Peyer's patch (tissue), 4 donors: ENCODE measurements at regions not wholly inside any gene's neighbourhood (a gene's known extent, or its start where the extent isn't known, plus 50 kb on each side); places are given as distances from the start of the nearest gene placed in this dataset.

Experiments
- DNase-seq, 3 donors: peaks; one replicate each; pipeline ENCODE4 v3.0.0-alpha.2; 2017 to 2019
- H3K27ac ChIP-seq, 4 donors: fragments of 200-600 bp; sonication (generic); one replicate each; pipeline ENCODE4 v1.5.1; 2016 to 2019
- H3K27me3 ChIP-seq, 2 donors: fragments of 200-600 bp; sonication (generic); one replicate each; pipeline ENCODE4 v1.5.1; 2019
- H3K36me3 ChIP-seq, 3 donors: fragments of 200-600 bp; sonication (generic); one replicate each; pipeline ENCODE4 v1.5.1; 2016 to 2019
- H3K4me1 ChIP-seq, 4 donors: fragments of 200-600 bp; sonication (generic); one replicate each; pipeline ENCODE4 v1.5.1; 2016 to 2019
- H3K4me3 ChIP-seq, 4 donors: fragments of 200-600 bp; sonication (generic); 1 replicate in 3 of 4; 2 replicates in 1 of 4; pipeline ENCODE4 v1.5.1; 2016 to 2019; ENCODE audit warnings: mild to moderate bottlenecking in 1 of 4
- H3K9me3 ChIP-seq, 4 donors: fragments of 200-600 bp; sonication (generic); one replicate each; pipeline ENCODE4 v1.5.1; 2016 to 2019; ENCODE audit warnings: mild to moderate bottlenecking in 1 of 4
- POLR2A ChIP-seq, 2 donors: fragments of 450-650 bp; IDR thresholded peaks; one replicate each; pipeline ENCODE4 v1.5.1; 2017; ENCODE audit warnings: antibody characterized with exemption in 2 of 2, mild to moderate bottlenecking in 2 of 2, moderate library complexity in 2 of 2
- TF ChIP-seq, protein P1 (sequence below), 6 experiments: fragments of 450-650 bp in 4 of 6; fragments of 200-600 bp in 2 of 6; sonication (generic) in 1 of 6; IDR thresholded peaks; one replicate each; pipeline ENCODE4 v1.5.1; 2017 to 2019; ENCODE audit warnings: antibody characterized with exemption in 6 of 6, mild to moderate bottlenecking in 3 of 6, moderate library complexity in 1 of 6

DNA sequence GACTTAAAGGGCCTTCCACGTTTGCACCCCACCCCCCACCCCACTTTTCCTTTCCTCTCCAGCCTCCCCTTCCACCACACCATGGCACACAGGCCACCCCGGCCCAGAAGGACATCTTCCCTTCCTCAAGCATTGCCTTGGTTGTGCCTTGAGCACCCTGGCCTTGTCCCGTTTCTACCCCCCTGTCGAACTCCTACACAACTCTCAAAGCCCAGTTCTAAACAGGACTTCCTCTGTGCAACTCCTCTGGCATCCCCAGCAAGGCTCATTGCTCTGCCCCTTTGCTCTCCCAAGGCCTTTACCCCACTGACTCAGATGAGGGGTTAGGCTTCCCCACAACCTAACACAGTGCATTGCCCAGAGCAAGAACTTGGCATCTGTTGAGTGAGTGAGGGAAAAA is 136.1 kb downstream of the HERPUD2 start:
- H3K36me3 ChIP-seq: no peaks in the 10 kb centered on the region
- TF ChIP-seq, protein P1, sequence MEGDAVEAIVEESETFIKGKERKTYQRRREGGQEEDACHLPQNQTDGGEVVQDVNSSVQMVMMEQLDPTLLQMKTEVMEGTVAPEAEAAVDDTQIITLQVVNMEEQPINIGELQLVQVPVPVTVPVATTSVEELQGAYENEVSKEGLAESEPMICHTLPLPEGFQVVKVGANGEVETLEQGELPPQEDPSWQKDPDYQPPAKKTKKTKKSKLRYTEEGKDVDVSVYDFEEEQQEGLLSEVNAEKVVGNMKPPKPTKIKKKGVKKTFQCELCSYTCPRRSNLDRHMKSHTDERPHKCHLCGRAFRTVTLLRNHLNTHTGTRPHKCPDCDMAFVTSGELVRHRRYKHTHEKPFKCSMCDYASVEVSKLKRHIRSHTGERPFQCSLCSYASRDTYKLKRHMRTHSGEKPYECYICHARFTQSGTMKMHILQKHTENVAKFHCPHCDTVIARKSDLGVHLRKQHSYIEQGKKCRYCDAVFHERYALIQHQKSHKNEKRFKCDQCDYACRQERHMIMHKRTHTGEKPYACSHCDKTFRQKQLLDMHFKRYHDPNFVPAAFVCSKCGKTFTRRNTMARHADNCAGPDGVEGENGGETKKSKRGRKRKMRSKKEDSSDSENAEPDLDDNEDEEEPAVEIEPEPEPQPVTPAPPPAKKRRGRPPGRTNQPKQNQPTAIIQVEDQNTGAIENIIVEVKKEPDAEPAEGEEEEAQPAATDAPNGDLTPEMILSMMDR (IDR thresholded peaks at IDR 0.05): no peak
- TF ChIP-seq POLR2A (IDR thresholded peaks at IDR 0.05): no peak
- H3K4me3 ChIP-seq: no peak overlapping the region
- no peak overlapping the region for H3K27ac ChIP-seq
- H3K27me3 ChIP-seq: no peaks in the 10 kb centered on the region
- H3K4me1 ChIP-seq: no peaks in the 10 kb centered on the region
- DNase-seq: no peak
- no peaks in the 10 kb centered on the region for H3K9me3 ChIP-seq

DNA sequence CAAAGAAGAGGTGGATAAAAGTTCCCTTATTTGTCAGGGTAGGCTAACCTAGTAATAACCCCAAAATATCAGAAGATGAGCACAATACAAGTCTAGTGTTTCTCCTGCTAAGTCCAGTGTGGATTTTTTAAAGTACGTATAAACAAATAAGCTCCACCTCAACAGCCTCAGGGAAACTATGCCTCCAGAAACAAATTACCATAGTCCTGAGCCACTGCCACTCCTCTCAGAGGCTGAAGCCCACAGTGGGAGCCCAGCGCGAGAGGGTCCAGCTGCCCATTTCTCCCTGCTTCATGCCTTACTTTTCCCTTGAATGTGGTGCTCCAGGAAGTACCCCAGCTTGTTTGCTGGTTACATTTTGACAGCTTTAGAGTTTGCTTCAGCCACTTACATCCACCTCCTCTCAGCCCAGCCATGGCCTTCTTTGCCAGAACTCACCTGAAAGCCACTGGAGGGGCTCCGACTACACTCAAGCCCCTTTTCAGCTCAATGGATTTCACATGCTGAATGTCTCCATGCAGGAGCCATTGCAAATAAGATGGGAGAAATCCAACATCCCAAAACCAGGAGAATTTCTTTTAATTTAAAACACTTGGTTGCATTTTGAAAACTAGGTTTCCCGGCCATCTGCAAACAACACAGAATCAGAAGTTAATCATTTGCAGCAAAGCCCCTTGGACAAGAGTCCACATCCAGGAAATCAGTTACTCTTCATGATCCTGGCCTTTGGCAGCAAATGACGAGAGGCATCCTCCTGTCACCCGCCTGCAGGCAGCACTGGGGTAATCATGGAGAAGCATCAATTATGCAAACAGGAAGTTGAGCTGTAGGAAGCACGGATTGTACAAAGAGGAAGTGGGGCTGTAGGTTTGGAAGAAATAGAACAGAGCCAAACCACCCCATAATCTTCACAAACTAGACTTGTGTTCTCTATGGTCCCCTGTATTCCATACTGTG is 138.1 kb downstream of the HERPUD2 start:
- no peak overlapping the region for H3K4me3 ChIP-seq
- H3K36me3 ChIP-seq: no peaks in the 10 kb centered on the region
- no peaks in the 10 kb centered on the region for H3K9me3 ChIP-seq
- no peak for DNase-seq
- H3K4me1 ChIP-seq: no peaks in the 10 kb centered on the region
- TF ChIP-seq POLR2A (IDR thresholded peaks at IDR 0.05): no peak
- no peak overlapping the region for H3K27ac ChIP-seq
- no peaks in the 10 kb centered on the region for H3K27me3 ChIP-seq

DNA sequence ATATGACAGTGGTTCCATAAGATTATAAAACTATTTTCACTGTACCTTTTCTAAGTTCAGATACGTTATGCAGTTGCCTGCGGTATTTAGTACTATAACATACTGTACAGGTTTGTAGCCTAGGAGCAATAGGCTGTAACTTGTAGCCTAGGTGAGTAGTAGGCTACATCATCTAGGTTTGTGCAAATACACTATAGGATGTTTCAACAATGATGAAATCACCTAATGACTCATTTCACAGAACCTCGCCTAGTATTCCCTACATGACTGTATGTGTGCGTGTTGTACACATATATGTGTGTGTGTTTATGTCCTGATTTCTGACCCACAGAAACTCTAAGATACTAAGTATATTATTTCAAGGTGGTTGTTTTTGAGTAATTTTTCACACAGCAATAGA is 139.0 kb downstream of the HERPUD2 start:
- no peak overlapping the region for H3K4me3 ChIP-seq
- H3K27ac ChIP-seq: no peak overlapping the region
- no peaks in the 10 kb centered on the region for H3K36me3 ChIP-seq
- DNase-seq: no peak
- H3K27me3 ChIP-seq: no peaks in the 10 kb centered on the region
- H3K4me1 ChIP-seq: no peaks in the 10 kb centered on the region
- TF ChIP-seq, protein P1 (IDR thresholded peaks at IDR 0.05): no peak
- TF ChIP-seq POLR2A (IDR thresholded peaks at IDR 0.05): no peak
- H3K9me3 ChIP-seq: no peaks in the 10 kb centered on the region

DNA sequence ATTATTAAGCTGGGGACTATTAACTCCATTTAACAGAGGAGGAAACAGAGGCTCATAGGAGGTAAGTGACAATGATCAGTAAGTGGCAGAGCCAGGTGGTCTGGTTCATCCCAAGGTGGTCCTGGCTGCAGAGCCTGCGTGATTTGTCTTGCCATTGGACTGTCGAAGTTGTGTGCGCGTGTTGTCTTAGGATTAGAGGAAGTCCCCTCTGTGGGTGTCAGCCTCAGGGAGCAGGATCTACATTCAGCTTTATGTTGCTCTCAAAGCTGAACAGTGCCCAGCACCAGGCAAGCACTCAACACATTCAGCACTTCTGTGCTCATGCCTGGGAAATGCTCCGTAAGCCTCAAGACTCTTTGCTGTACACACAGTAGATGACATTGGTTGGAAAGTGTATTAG is 139.5 kb downstream of the HERPUD2 start:
- Histone ChIP-seq H3K9me3 (no peaks in the 10 kb centered on the region), H3K36me3 (no peaks in the 10 kb centered on the region), H3K27me3 (no peaks in the 10 kb centered on the region), H3K4me1 (no peaks in the 10 kb centered on the region), H3K4me3 (no peak overlapping the region), H3K27ac (no peak overlapping the region)
- DNase-seq: no peak
- TF ChIP-seq, protein P1 (IDR thresholded peaks at IDR 0.05): no peak
- no peak for TF ChIP-seq POLR2A (IDR thresholded peaks at IDR 0.05)

DNA sequence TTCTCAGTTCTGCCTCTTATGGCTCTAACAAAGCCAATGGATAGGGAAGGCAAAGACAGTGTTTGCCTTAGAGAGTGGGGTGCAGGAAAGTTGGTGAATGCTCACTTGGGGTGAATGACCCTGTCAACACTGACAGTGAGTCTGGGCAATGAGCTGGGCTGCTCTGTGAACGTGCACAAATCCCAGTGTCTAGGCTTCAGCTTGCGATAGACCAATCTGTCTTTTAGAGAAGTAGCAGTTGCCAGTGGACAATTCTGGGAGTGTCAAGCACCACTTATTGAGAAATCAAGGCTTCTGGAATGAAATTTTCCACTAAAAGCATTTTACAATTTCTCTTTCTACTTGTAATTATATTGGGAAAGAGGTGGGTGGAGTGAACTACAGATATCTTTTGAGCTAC is 141.4 kb downstream of the HERPUD2 start:
- TF ChIP-seq, protein P1 (IDR thresholded peaks at IDR 0.05): no peak
- TF ChIP-seq POLR2A (IDR thresholded peaks at IDR 0.05): no peak
- Histone ChIP-seq H3K36me3 (no peaks in the 10 kb centered on the region), H3K27me3 (no peaks in the 10 kb centered on the region), H3K27ac (no peak overlapping the region), H3K4me3 (no peak overlapping the region), H3K9me3 (no peaks in the 10 kb centered on the region), H3K4me1 (no peaks in the 10 kb centered on the region)
- DNase-seq: no peak

DNA sequence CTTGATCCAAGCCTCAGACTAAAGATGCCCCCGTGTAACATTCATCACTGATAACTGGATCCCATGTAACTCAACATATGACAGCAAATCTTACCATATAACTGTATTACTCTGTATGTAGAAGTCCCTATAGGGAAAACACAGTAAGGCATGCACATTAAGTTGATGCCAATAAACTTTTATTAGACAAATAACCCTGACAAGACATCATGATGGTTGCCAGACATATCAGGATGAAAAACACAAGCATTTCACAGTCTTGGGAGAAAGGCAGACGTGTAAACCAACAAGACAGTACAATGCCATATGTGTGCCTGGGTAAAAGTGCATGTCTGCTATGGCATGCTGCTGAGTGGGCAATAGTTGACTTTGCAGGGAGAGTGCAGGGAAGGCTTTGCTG is 142.2 kb downstream of the HERPUD2 start:
- H3K4me1 ChIP-seq: no peaks in the 10 kb centered on the region
- DNase-seq: no peak

More for the DNA sequence above, 142.2 kb downstream of the HERPUD2 start:
- Histone ChIP-seq H3K9me3 (no peaks in the 10 kb centered on the region), H3K4me3 (no peak overlapping the region), H3K36me3 (no peaks in the 10 kb centered on the region), H3K27me3 (no peaks in the 10 kb centered on the region), H3K27ac (no peak overlapping the region)
- TF ChIP-seq, protein P1 (IDR thresholded peaks at IDR 0.05): no peak
- no peak for TF ChIP-seq POLR2A (IDR thresholded peaks at IDR 0.05)
